A673 (cell line): ENCODE measurements at regions not wholly inside any gene's neighbourhood (a gene's known extent, or its start where the extent isn't known, plus 50 kb on each side); places are given as distances from the start of the nearest gene placed in this dataset.
"Not testable (repeated sequence)": the region's sequence is repeated elsewhere in the genome, so short reads cannot be mapped to it uniquely, and the experiment has no call there.

ENCODE experiments used
- BruUV-seq: library from RNA; stranded (reverse); fragments of 400-500 nt; replicated peaks from 2 replicates; lab custom pipeline; 2021; lab: Mats Ljungman, UMichigan
- CTCF ChIA-PET: fragments of 300-600 bp; sonication (Branson Sonifier 250); formaldehyde crosslinking; loops from one replicate; lab custom pipeline; 2022; ENCODE audit warnings: antibody characterized with exemption; lab: Charles Lee
- POLR2A ChIA-PET: fragments of 300-600 bp; sonication (Branson Sonifier 250); formaldehyde crosslinking; loops from one replicate; lab custom pipeline; 2022; ENCODE audit warnings: antibody characterized with exemption; ENCODE audit not compliant: low non-redundant PET; lab: Charles Lee
- DNase-seq: peaks from one replicate; pipeline ENCODE4 v3.0.0-alpha.2; 2015; ENCODE audit warnings: low spot score
- H3K27ac ChIP-seq: fragments of 200-600 bp; sonication (generic); 2 replicates; pipeline ENCODE4 v1.5.1; 2016; ENCODE audit warnings: mixed run types, low read depth, mild to moderate bottlenecking, mixed read lengths, antibody characterized with exemption, low read length; ENCODE audit not compliant: poor library complexity, severe bottlenecking
- H3K27me3 ChIP-seq: fragments of 200-600 bp; sonication (generic); replicated peaks from 2 replicates; pipeline ENCODE4 v1.6.1; 2017; ENCODE audit warnings: mixed run types, low read depth, mild to moderate bottlenecking, mixed read lengths, antibody characterized with exemption, low read length; ENCODE audit not compliant: insufficient read depth, poor library complexity
- H3K36me3 ChIP-seq: fragments of 200-600 bp; sonication (generic); 2 replicates; pipeline ENCODE4 v1.6.1; 2016; ENCODE audit warnings: mixed run types, mild to moderate bottlenecking, mixed read lengths, antibody characterized with exemption, low read length; ENCODE audit not compliant: insufficient read depth, poor library complexity, severe bottlenecking
- H3K4me1 ChIP-seq: fragments of 200-600 bp; sonication (generic); 2 replicates; pipeline ENCODE4 v1.6.1; 2017; ENCODE audit warnings: mixed run types, mild to moderate bottlenecking, mixed read lengths, antibody characterized with exemption, low read length; ENCODE audit not compliant: insufficient read depth, poor library complexity, severe bottlenecking
- H3K4me3 ChIP-seq: fragments of 200-600 bp; sonication (generic); 2 replicates; pipeline ENCODE4 v1.5.1; 2016; ENCODE audit warnings: low read depth, mixed run types, mild to moderate bottlenecking, mixed read lengths, low read length; ENCODE audit not compliant: poor library complexity, severe bottlenecking
- H3K9me3 ChIP-seq: fragments of 200-600 bp; sonication (generic); 2 replicates; pipeline ENCODE4 v1.6.1; 2016; ENCODE audit warnings: mixed run types, low read depth, mild to moderate bottlenecking, mixed read lengths, antibody characterized with exemption, low read length; ENCODE audit not compliant: poor library complexity, severe bottlenecking
- CTCF ChIP-seq: fragments of 300-800, 200-600 bp; sonication (generic); conservative IDR thresholded peaks from 2 replicates; pipeline ENCODE4 v1.5.1; 2017; ENCODE audit warnings: low read depth, mild to moderate bottlenecking, antibody characterized with exemption, low read length, moderate library complexity, mixed read lengths
- EZH2 ChIP-seq: fragments of 200-600 bp; sonication (generic); IDR thresholded peaks from 2 replicates; pipeline ENCODE4 v1.6.1; 2017; ENCODE audit warnings: borderline replicate concordance, low read depth, mild to moderate bottlenecking, mixed read lengths, antibody characterized with exemption, low read length; ENCODE audit not compliant: poor library complexity, severe bottlenecking
- intact Hi-C: fragments of 100-400 bp; cut with micrococcal nuclease; formaldehyde crosslinking; loops from one replicate; pipeline ENCODE4 v1.10.0; 2022; ENCODE audit not compliant: unreplicated experiment

- CTCF ChIA-PET, result no interaction called here
- intact Hi-C loops, result no loop called here
- no TSS peak for BruUV-seq
- POLR2A ChIA-PET, result no interaction called here
- no peaks in the 10 kb centered on the region for H3K36me3 ChIP-seq
- no peaks in the 10 kb centered on the region for H3K9me3 ChIP-seq
- no peak overlapping the region for H3K27ac ChIP-seq
- no peak for DNase-seq
- no peak overlapping the region for H3K4me3 ChIP-seq
- TF ChIP-seq CTCF (no peak), EZH2 (no peak)
- H3K4me1 ChIP-seq, result no peaks in the 10 kb centered on the region
- no peaks in the 10 kb centered on the region for H3K27me3 ChIP-seq
These were observed 522.3 kb downstream of the TRIML1 start for GRCh38 chr4:188661502-188661901.

GRCh38 chr4:188663369-188663768 is 524.1 kb downstream of the TRIML1 start:
- Histone ChIP-seq H3K36me3 (no peaks in the 10 kb centered on the region), H3K27me3 (no peaks in the 10 kb centered on the region), H3K9me3 (no peaks in the 10 kb centered on the region), H3K4me1 (no peaks in the 10 kb centered on the region), H3K4me3 (no peak overlapping the region), H3K27ac (no peak overlapping the region)
- BruUV-seq, result no TSS peak
- CTCF ChIA-PET, result no interaction called here
- intact Hi-C loops, result no loop called here
- TF ChIP-seq EZH2, result no peak
- TF ChIP-seq CTCF, result no peak
- no peak for DNase-seq
- POLR2A ChIA-PET, result no interaction called here

- no TSS peak for BruUV-seq
- H3K4me3 ChIP-seq, result no peak overlapping the region
- no peak for DNase-seq
- H3K36me3 ChIP-seq, result no peaks in the 10 kb centered on the region
- no peaks in the 10 kb centered on the region for H3K27me3 ChIP-seq
- CTCF ChIA-PET, result no interaction called here
- TF ChIP-seq EZH2 (no peak), CTCF (no peak)
- no peaks in the 10 kb centered on the region for H3K9me3 ChIP-seq
- no peaks in the 10 kb centered on the region for H3K4me1 ChIP-seq
- POLR2A ChIA-PET, result no interaction called here
- no peak overlapping the region for H3K27ac ChIP-seq
- intact Hi-C loops, result no loop called here
These were observed 526.5 kb downstream of the TRIML1 start for GRCh38 chr4:188665491-188666457.

- intact Hi-C loops, POLR2A ChIA-PET, BruUV-seq: not testable (repeated sequence)
These were observed 539.5 kb downstream of the TRIML1 start for GRCh38 chr4:188678691-188679090.

More at GRCh38 chr4:188678691-188679090, 539.5 kb downstream of the TRIML1 start:
- H3K27me3 ChIP-seq, result peaks cover 10% of the 10 kb centered on the region
- CTCF ChIA-PET, H3K36me3 ChIP-seq, H3K27ac ChIP-seq, H3K9me3 ChIP-seq, H3K4me3 ChIP-seq, DNase-seq, H3K4me1 ChIP-seq: not testable (repeated sequence)
